ENCODE measurements at regions not wholly inside any gene's neighbourhood (a gene's known extent, or its start where the extent isn't known, plus 50 kb on each side); places are given as distances from the start of the nearest gene placed in this dataset.

GRCh38 chr11:70764356-70764905 lies 366.1 kb downstream of the CTTN start:
- DNase-seq (ENCODE audit: low read depth) = no peak

- no peak for DNase-seq (ENCODE audit: low read depth)
Observed at GRCh38 chr11:70766901-70767300, 368.6 kb downstream of the CTTN start.

GRCh38 chr11:70768346-70769095 lies 370.2 kb downstream of the CTTN start:
- DNase-seq (ENCODE audit: low read depth) = no peak

GRCh38 chr11:70769106-70769505 lies 370.8 kb downstream of the CTTN start:
- no peak for DNase-seq (ENCODE audit: low read depth)

GRCh38 chr11:70769521-70769920 lies 371.2 kb downstream of the CTTN start:
- no peak for DNase-seq (ENCODE audit: low read depth)

GRCh38 chr11:70771099-70771885 lies 373.0 kb downstream of the CTTN start:
- no peak for DNase-seq (ENCODE audit: low read depth)

- DNase-seq (ENCODE audit: low read depth) = no peak
Observed at GRCh38 chr11:70772950-70773349, 374.6 kb downstream of the CTTN start.

- no peak for DNase-seq (ENCODE audit: low read depth)
Observed at GRCh38 chr11:70775386-70776075, 377.2 kb downstream of the CTTN start.

GRCh38 chr11:70776914-70777532 lies 378.7 kb downstream of the CTTN start:
- no peak for DNase-seq (ENCODE audit: low read depth)

GRCh38 chr11:70778883-70779282 lies 380.6 kb downstream of the CTTN start:
- no peak for DNase-seq (ENCODE audit: low read depth)

- no peak for DNase-seq (ENCODE audit: low read depth)
Observed at GRCh38 chr11:70779433-70780245, 381.3 kb downstream of the CTTN start.

GRCh38 chr11:70780246-70780535 lies 381.9 kb downstream of the CTTN start:
- DNase-seq (ENCODE audit: low read depth) = no peak

GRCh38 chr11:70782401-70782913 lies 384.1 kb downstream of the CTTN start:
- no peak for DNase-seq (ENCODE audit: low read depth)

GRCh38 chr11:70783356-70783755 lies 385.0 kb downstream of the CTTN start:
- DNase-seq (ENCODE audit: low read depth) = no peak

- no peak for DNase-seq (ENCODE audit: low read depth)
Observed at GRCh38 chr11:70783821-70784220, 385.5 kb downstream of the CTTN start.

- no peak for DNase-seq (ENCODE audit: low read depth)
Observed at GRCh38 chr11:70785372-70785771, 387.0 kb downstream of the CTTN start.

GRCh38 chr11:70786021-70786665 lies 387.8 kb downstream of the CTTN start:
- DNase-seq (ENCODE audit: low read depth) = no peak

GRCh38 chr11:70788248-70789022 lies 390.1 kb downstream of the CTTN start:
- DNase-seq (ENCODE audit: low read depth) = no peak

GRCh38 chr11:70790671-70791300 lies 392.5 kb downstream of the CTTN start:
- DNase-seq (ENCODE audit: low read depth) = no peak

Data from stimulated activated CD8-positive, alpha-beta memory T cell treated with anti-CD3 and anti-CD28 coated beads, Interleukin-12 subunit alpha, Interleukin-12 subunit beta, amount 100 ng/mL, for 1 hour (primary cell).